ENCODE measurements at regions not wholly inside any gene's neighbourhood (a gene's known extent, or its start where the extent isn't known, plus 50 kb on each side); places are given as distances from the start of the nearest gene placed in this dataset.

- no TSS peak for BruUV-seq (replicated peaks)
- no peak for ATAC-seq
- CTCF ChIA-PET (ENCODE audit: low intra/inter-chr PET ratio), result no interaction called here
Measured at GRCh38 chr11:92511522-92512203, 287.0 kb downstream of the FAT3 start.

DNA sequence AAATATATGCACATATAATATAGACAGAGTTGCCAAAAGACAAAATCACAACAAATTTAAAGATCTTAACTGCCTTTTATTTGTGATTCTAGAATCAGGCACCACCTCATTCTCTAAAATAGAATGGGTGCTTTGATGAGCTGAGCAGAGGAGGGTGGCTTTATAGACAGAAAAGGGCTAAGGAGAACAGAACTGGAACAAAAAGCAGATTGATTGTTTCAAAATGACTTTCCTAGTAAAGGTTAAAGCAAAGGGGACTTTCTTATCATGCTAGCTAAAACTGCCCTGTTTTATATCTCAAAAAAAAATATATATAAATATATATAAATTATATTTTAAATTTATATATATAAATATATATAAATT, 287.6 kb downstream of the FAT3 start:
- intact Hi-C loops (cut with micrococcal nuclease), result no loop called here
- no TSS peak for BruUV-seq (replicated peaks)
- H2AFZ ChIP-seq (ENCODE audit: low read depth, low read length), result no peak overlapping the region
- no peak overlapping the region for H3K4me2 ChIP-seq (ENCODE audit: insufficient read depth, low read length)
- ATAC-seq (no peak), DNase-seq (ENCODE audit: extremely low read depth in 1 of 4, low spot score in 3 of 4) (no peak), FAIRE-seq (no peak)
- H3K4me1 ChIP-seq (replicated peaks in 1 of 2; ENCODE audit: control insufficient read depth in 2 of 2, insufficient read depth in 2 of 2, low read length in 2 of 2), result no peaks in the 10 kb centered on the region
- ChIA-PET POLR2A (no interaction called here), CTCF (ENCODE audit: low intra/inter-chr PET ratio) (no interaction called here)
- no peaks in the 10 kb centered on the region for H3K27me3 ChIP-seq (ENCODE audit: control insufficient read depth in 2 of 2, insufficient read depth in 2 of 2, low read length in 2 of 2)
- H3K9me3 ChIP-seq (replicated peaks; ENCODE audit: control insufficient read depth, insufficient read depth, low read depth, low read length), result 0 out of 2 replicates have a peak, but pooled peaks cover 2% of the 10 kb centered on the region
- H3K27ac ChIP-seq (ENCODE audit: extremely low read depth, low read depth, low read length), result no peak overlapping the region
- H3K9ac ChIP-seq (ENCODE audit: insufficient read depth in 1 of 2, low read depth in 2 of 2, low read length in 2 of 2), result no peak overlapping the region
- H3K9me1 ChIP-seq (ENCODE audit: control insufficient read depth, insufficient read depth, low read length), result no peaks in the 10 kb centered on the region
- no peaks in the 10 kb centered on the region for H3K36me3 ChIP-seq (ENCODE audit: control insufficient read depth, insufficient read depth, low read length)
- in situ Hi-C loops (cut with MboI), result no loop called here
- no peaks in the 10 kb centered on the region for H3K79me2 ChIP-seq (ENCODE audit: control insufficient read depth, insufficient read depth, low read length)
- TF ChIP-seq ZNF699 (CRISPR knock-in tag; IDR thresholded peaks at IDR 0.05; ENCODE audit: insufficient replicate concordance) (no peak), TEAD2 (tag; IDR thresholded peaks at IDR 0.05) (no peak), HNRNPK (IDR thresholded peaks at IDR 0.05; ENCODE audit: low read depth, low read length, poor library complexity, severe bottlenecking) (no peak)
- no peaks in the 10 kb centered on the region for H4K20me1 ChIP-seq (replicated peaks; ENCODE audit: control insufficient read depth, insufficient read depth, low read length)
- no peak overlapping the region for H3K4me3 ChIP-seq

More at GRCh38 chr11:92511522-92512203, 287.0 kb downstream of the FAT3 start:
- Histone ChIP-seq H3K79me2 (ENCODE audit: control insufficient read depth, insufficient read depth, low read length) (no peaks in the 10 kb centered on the region), H3K9me3 (replicated peaks; ENCODE audit: control insufficient read depth, insufficient read depth, low read depth, low read length) (0 out of 2 replicates have a peak, but pooled peaks cover 2% of the 10 kb centered on the region), H3K9ac (ENCODE audit: insufficient read depth in 1 of 2, low read depth in 2 of 2, low read length in 2 of 2) (no peak overlapping the region), H4K20me1 (replicated peaks; ENCODE audit: control insufficient read depth, insufficient read depth, low read length) (no peaks in the 10 kb centered on the region), H3K27me3 (ENCODE audit: control insufficient read depth in 2 of 2, insufficient read depth in 2 of 2, low read length in 2 of 2) (no peaks in the 10 kb centered on the region), H3K4me3 (no peak overlapping the region), H2AFZ (ENCODE audit: low read depth, low read length) (no peak overlapping the region), H3K4me1 (replicated peaks in 1 of 2; ENCODE audit: control insufficient read depth in 2 of 2, insufficient read depth in 2 of 2, low read length in 2 of 2) (no peaks in the 10 kb centered on the region), H3K36me3 (ENCODE audit: control insufficient read depth, insufficient read depth, low read length) (no peaks in the 10 kb centered on the region), H3K9me1 (ENCODE audit: control insufficient read depth, insufficient read depth, low read length) (no peaks in the 10 kb centered on the region), H3K27ac (ENCODE audit: extremely low read depth, low read depth, low read length) (no peak overlapping the region), H3K4me2 (ENCODE audit: insufficient read depth, low read length) (no peak overlapping the region)
- TF ChIP-seq ARID1B (IDR thresholded peaks at IDR 0.05) (no peak), SMAD3 (CRISPR knock-in tag; conservative IDR thresholded peaks at IDR 0.05) (no peak), RBM15 (IDR thresholded peaks at IDR 0.05; ENCODE audit: insufficient read depth, low read length) (no peak), SIN3B (IDR thresholded peaks at IDR 0.05; ENCODE audit: low read depth) (no peak), TBL1XR1 (IDR thresholded peaks at IDR 0.05; ENCODE audit: low read length in 2 of 2) (no peak)
- TF ChIP-seq, protein P1, sequence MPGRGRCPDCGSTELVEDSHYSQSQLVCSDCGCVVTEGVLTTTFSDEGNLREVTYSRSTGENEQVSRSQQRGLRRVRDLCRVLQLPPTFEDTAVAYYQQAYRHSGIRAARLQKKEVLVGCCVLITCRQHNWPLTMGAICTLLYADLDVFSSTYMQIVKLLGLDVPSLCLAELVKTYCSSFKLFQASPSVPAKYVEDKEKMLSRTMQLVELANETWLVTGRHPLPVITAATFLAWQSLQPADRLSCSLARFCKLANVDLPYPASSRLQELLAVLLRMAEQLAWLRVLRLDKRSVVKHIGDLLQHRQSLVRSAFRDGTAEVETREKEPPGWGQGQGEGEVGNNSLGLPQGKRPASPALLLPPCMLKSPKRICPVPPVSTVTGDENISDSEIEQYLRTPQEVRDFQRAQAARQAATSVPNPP (IDR thresholded peaks at IDR 0.05; ENCODE audit: borderline replicate concordance, insufficient read depth, insufficient read length), result no peak
- FAIRE-seq (no peak), DNase-seq (ENCODE audit: extremely low read depth in 1 of 4, low spot score in 3 of 4) (no peak)
- in situ Hi-C loops (cut with MboI), result no loop called here
- POLR2A ChIA-PET, result no interaction called here
- intact Hi-C loops (cut with micrococcal nuclease), result no loop called here
- 0% methylated on average over 1 of the region's 1 CpG for WGBS (ENCODE audit: insufficient coverage, low coverage, missing lambda C conversion rate)

Data from K562 (cell line).